ENCODE measurements at regions not wholly inside any gene's neighbourhood (a gene's known extent, or its start where the extent isn't known, plus 50 kb on each side); places are given as distances from the start of the nearest gene placed in this dataset.
"Not testable (repeated sequence)": the region's sequence is repeated elsewhere in the genome, so short reads cannot be mapped to it uniquely, and the experiment has no call there.

DNA sequence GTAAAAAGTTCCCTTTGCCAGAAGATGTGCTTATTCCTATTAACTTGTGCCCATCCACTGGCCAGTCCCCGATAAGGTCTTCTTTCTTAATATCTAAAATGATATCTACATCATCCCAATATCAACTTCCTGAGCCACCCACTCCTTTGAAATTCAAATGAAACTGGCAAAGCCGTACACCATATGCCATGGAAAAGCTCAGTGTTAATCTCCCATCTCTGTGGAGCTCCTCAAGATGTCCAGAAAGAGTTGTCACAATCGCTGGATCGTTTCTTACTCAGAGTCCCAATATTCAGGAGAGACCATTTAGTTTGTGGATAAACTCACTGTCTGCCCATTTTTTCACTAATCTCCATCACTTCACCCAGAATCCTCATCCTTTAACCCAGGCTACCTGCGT, 420.7 kb downstream of the NPIPA8 start:
- H3K27me3 Mint-ChIP-seq: peaks cover 15 to 38% of the 10 kb centered on the region in 2 donors
- ATAC-seq (no peak), DNase-seq (ENCODE audit: low spot score) (no peak)
- no peaks in the 10 kb centered on the region for H3K36me3 Mint-ChIP-seq
- H3K4me1 Mint-ChIP-seq (ENCODE audit: low read depth in 2 of 2): no peaks in the 10 kb centered on the region
- no peak overlapping the region for H3K27ac Mint-ChIP-seq
- no peak overlapping the region for H3K4me3 Mint-ChIP-seq
- no peaks in the 10 kb centered on the region for H3K9me3 Mint-ChIP-seq

GRCh38 chr16:17914168-17914567, 422.4 kb downstream of the NPIPA8 start:
- Mint-ChIP-seq H3K27ac (no peak overlapping the region), H3K36me3 (peaks cover 3% of the 10 kb centered on the region), H3K27me3 (peaks cover 10 to 34% of the 10 kb centered on the region in 2 donors), H3K4me1 (ENCODE audit: low read depth in 2 of 2) (no peaks in the 10 kb centered on the region), H3K9me3 (no peaks in the 10 kb centered on the region), H3K4me3 (no peak overlapping the region)
- ATAC-seq (no peak), DNase-seq (ENCODE audit: low spot score) (no peak)

DNA sequence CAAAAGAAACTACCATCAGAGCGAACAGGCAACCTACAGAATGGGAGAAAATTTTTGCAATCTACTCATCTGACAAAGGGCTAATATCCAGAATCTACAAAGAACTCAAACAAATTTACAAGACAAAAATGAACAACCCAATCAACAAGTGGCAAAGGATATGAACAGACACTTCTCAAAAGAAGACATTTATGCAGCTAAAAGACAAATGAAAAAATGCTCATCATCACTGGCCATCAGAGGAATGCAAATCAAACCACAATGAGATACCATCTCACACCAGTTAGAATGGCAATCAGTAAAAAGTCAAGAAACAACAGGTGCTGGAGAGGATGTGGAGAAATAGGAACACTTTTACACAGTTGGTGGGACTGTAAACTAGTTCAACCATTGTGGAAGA, 425.0 kb downstream of the NPIPA8 start:
- not testable (repeated sequence) for ATAC-seq; H3K4me3 Mint-ChIP-seq; H3K9me3 Mint-ChIP-seq; H3K4me1 Mint-ChIP-seq (ENCODE audit: low read depth in 2 of 2); H3K36me3 Mint-ChIP-seq; H3K27ac Mint-ChIP-seq; DNase-seq (ENCODE audit: low spot score)
- peaks cover 7 to 37% of the 10 kb centered on the region in 2 donors for H3K27me3 Mint-ChIP-seq

- H3K27me3 Mint-ChIP-seq: peaks cover 12 to 41% of the 10 kb centered on the region in 2 donors
- H3K27ac Mint-ChIP-seq; H3K9me3 Mint-ChIP-seq; H3K4me1 Mint-ChIP-seq (ENCODE audit: low read depth in 2 of 2); ATAC-seq; H3K4me3 Mint-ChIP-seq; DNase-seq (ENCODE audit: low spot score): not testable (repeated sequence)
- H3K36me3 Mint-ChIP-seq: peaks cover 11% of the 10 kb centered on the region
Measured at GRCh38 chr16:17906626-17907025, 429.9 kb downstream of the NPIPA8 start.

GRCh38 chr16:17901309-17901708, 430.5 kb upstream of the XYLT1 start:
- DNase-seq (ENCODE audit: low spot score): no peak
- H3K27ac Mint-ChIP-seq: no peak overlapping the region
- peaks cover 4% of the 10 kb centered on the region for H3K9me3 Mint-ChIP-seq
- H3K4me3 Mint-ChIP-seq: no peak overlapping the region
- no peak for ATAC-seq
- peaks cover 13 to 34% of the 10 kb centered on the region in 2 donors for H3K27me3 Mint-ChIP-seq
- no peaks in the 10 kb centered on the region for H3K4me1 Mint-ChIP-seq (ENCODE audit: low read depth in 2 of 2)
- peaks cover 7% of the 10 kb centered on the region for H3K36me3 Mint-ChIP-seq

- ATAC-seq (no peak), DNase-seq (ENCODE audit: low spot score) (no peak)
- H3K4me3 Mint-ChIP-seq: no peak overlapping the region
- H3K27ac Mint-ChIP-seq: no peak overlapping the region
- no peaks in the 10 kb centered on the region for H3K9me3 Mint-ChIP-seq
- no peaks in the 10 kb centered on the region for H3K36me3 Mint-ChIP-seq
- peaks cover 12 to 31% of the 10 kb centered on the region in 2 donors for H3K27me3 Mint-ChIP-seq
- H3K4me1 Mint-ChIP-seq (ENCODE audit: low read depth in 2 of 2): no peaks in the 10 kb centered on the region
Measured at GRCh38 chr16:17899141-17899540, 428.4 kb upstream of the XYLT1 start.

GRCh38 chr16:17887963-17888362, 417.2 kb upstream of the XYLT1 start:
- DNase-seq (ENCODE audit: low spot score) (no peak), ATAC-seq (peak in 1 of 2 donors; percentile 64)
- H3K27ac Mint-ChIP-seq: no peak overlapping the region
- no peaks in the 10 kb centered on the region for H3K4me1 Mint-ChIP-seq (ENCODE audit: low read depth in 2 of 2)
- H3K36me3 Mint-ChIP-seq: peaks cover 4% of the 10 kb centered on the region
- H3K4me3 Mint-ChIP-seq: no peak overlapping the region
- H3K27me3 Mint-ChIP-seq: peaks cover 14 to 29% of the 10 kb centered on the region in 2 donors
- no peaks in the 10 kb centered on the region for H3K9me3 Mint-ChIP-seq

DNA sequence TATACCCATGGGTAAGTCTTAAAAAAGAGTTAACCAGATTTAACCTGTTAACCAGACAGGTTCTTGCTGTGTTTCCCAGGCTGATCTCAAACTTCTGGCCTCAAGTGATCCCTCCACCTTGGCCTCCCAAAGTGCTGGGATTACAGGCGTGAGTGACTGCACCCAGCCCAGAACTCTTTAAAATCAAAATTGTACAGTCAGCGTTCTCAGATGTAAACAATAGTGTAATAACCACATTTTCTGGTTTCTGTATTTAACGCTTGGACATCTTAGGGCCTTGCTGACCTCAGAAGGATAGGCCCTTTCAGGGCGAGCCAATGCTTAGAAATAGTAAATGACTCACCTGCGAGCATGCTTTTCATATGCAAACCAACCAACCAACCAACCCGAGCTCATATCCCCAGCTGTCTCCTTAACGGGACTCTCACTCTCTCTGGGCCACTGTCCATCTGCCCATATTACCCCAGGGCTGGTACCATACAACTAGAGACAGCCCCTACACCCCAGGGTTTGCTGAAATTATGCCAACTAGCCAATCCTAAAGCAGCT, 415.0 kb upstream of the XYLT1 start:
- Mint-ChIP-seq H3K27me3 (peaks cover 15 to 26% of the 10 kb centered on the region in 2 donors), H3K9me3 (no peaks in the 10 kb centered on the region), H3K4me1 (ENCODE audit: low read depth in 2 of 2) (no peaks in the 10 kb centered on the region), H3K27ac (no peak overlapping the region), H3K4me3 (no peak overlapping the region), H3K36me3 (no peaks in the 10 kb centered on the region)
- ATAC-seq (no peak), DNase-seq (ENCODE audit: low spot score) (no peak)

- Mint-ChIP-seq H3K36me3 (no peaks in the 10 kb centered on the region), H3K27me3 (peaks cover 32 to 59% of the 10 kb centered on the region in 2 donors), H3K4me3 (no peak overlapping the region), H3K27ac (no peak overlapping the region), H3K4me1 (ENCODE audit: low read depth in 2 of 2) (no peaks in the 10 kb centered on the region), H3K9me3 (no peaks in the 10 kb centered on the region)
- ATAC-seq: no peak
- no peak for DNase-seq (ENCODE audit: low spot score)
Measured at GRCh38 chr16:17877821-17878360, 407.1 kb upstream of the XYLT1 start.

DNA sequence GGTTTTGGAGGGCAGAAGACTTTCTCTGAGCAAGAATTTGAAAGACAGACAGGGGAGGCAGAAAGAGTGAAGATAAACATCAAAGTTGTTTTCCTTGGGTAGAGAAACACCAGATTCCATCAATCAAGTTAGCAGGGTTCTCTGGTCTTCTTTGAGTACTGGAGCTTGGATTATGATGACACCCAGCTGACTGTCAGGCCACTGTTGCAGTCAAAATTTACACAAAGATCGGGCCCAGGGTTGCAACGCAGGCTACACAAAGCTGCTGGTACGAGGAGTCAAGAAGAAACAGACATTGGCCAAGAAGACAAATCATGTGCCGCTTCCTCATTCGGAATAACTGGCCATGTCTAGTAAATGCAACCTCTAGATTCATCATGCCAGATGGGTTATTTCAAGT, 396.2 kb upstream of the XYLT1 start:
- no peak for ATAC-seq
- H3K27me3 Mint-ChIP-seq: peaks cover 3 to 8% of the 10 kb centered on the region in 2 donors

DNA sequence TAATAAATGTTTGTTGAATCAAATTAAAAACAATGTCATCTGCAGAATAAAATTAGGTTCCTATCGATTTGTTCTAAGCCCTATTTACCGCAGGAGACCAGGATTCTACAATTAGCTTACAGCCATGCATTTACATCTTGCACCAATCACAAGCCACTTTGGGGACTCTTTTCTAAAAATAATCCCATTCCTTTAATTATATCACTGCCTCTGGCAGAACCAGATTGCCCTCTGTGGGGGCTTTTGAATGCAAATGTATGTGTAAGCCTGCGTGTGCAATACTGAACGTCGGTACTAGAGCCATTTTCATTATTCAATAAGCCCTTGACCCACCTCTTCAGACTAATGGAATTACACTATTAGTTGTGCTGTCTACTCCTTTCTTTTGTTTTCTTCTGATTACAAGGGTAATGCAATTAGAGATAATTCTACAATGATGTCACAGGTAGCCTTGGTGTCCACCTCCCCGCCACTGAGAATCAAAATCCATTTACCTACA, 391.3 kb upstream of the XYLT1 start:
- no peak for DNase-seq (ENCODE audit: low spot score)
- H3K9me3 Mint-ChIP-seq: no peaks in the 10 kb centered on the region
- H3K27me3 Mint-ChIP-seq: peaks cover 10 to 11% of the 10 kb centered on the region in 2 donors

More for the DNA sequence above, 396.2 kb upstream of the XYLT1 start:
- Mint-ChIP-seq H3K9me3 (no peaks in the 10 kb centered on the region), H3K4me3 (no peak overlapping the region), H3K36me3 (no peaks in the 10 kb centered on the region), H3K27ac (no peak overlapping the region), H3K4me1 (ENCODE audit: low read depth in 2 of 2) (no peaks in the 10 kb centered on the region)
- DNase-seq (ENCODE audit: low spot score): no peak

DNA sequence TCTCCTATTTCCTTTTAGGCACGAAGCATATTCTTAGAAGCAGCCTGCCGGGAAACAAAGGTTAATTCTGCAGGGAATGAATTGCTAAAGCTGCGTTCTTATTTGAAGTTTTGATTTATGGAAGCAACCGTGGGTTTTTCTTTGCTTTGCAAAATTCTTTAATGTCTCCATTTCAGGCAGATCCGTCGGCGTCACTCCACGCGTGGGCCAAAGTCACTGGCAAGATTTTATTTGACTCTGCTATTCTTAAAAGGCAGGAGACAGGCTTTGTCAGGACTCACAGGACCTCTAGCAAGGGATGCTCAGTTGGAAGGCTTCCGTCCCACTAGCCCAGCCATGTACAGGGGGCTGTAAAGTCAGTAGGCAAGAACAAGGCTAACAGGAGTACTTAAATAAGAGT, 387.3 kb upstream of the XYLT1 start:
- no peak for ATAC-seq
- H3K4me1 Mint-ChIP-seq (ENCODE audit: low read depth in 2 of 2): no peaks in the 10 kb centered on the region
- no peak overlapping the region for H3K27ac Mint-ChIP-seq
- H3K36me3 Mint-ChIP-seq: no peaks in the 10 kb centered on the region
- peaks cover 15% of the 10 kb centered on the region in 2 donors for H3K27me3 Mint-ChIP-seq
- H3K4me3 Mint-ChIP-seq: no peak overlapping the region
- H3K9me3 Mint-ChIP-seq: peaks cover 4% of the 10 kb centered on the region
- DNase-seq (ENCODE audit: low spot score): no peak

More for the DNA sequence above, 391.3 kb upstream of the XYLT1 start:
- Mint-ChIP-seq H3K36me3 (no peaks in the 10 kb centered on the region), H3K4me3 (no peak overlapping the region), H3K4me1 (ENCODE audit: low read depth in 2 of 2) (no peaks in the 10 kb centered on the region), H3K27ac (no peak overlapping the region)
- no peak for ATAC-seq

GRCh38 chr16:17853958-17854357, 383.2 kb upstream of the XYLT1 start:
- no peak overlapping the region for H3K27ac Mint-ChIP-seq
- ATAC-seq (no peak), DNase-seq (ENCODE audit: low spot score) (no peak)
- H3K9me3 Mint-ChIP-seq: peaks cover 7% of the 10 kb centered on the region
- H3K36me3 Mint-ChIP-seq: no peaks in the 10 kb centered on the region
- H3K4me3 Mint-ChIP-seq: no peak overlapping the region
- peaks cover 15 to 26% of the 10 kb centered on the region in 2 donors for H3K27me3 Mint-ChIP-seq
- no peaks in the 10 kb centered on the region for H3K4me1 Mint-ChIP-seq (ENCODE audit: low read depth in 2 of 2)

DNA sequence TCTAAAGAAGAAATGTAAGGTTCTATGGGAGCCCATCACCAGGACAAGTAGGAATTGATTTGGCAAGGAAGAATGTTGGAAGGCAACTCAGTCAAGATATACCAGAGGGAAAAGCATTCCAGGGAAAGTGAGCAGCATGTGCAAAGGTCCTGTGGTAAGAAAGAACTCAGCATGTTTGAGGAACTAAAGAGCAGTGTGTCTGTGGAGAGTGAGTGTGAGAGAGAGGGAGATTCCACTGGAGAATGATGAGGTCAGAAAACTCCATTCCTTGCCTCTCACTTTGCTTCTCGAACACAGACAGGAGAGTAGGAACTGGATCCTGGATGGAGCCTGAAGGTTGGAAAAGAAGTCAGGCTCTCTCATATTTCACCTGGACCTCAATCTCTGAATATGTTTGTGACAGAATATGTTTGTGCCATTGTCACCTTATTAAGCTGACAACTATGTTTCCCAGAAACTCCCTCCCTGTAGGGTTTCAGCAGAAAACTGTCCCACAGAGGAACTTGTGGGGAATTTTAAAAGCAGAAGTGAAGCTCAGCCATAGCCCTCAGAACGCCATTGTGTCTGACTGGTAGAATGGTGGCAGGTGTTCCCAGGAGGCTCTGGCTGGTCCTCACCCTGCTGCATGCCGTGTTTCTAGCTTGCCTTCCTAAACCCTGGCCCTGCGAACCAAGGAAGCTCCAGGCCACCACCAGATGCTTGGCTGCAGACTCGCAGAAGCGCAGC, 382.4 kb upstream of the XYLT1 start:
- peaks cover 7% of the 10 kb centered on the region for H3K9me3 Mint-ChIP-seq
- no peaks in the 10 kb centered on the region for H3K36me3 Mint-ChIP-seq
- ATAC-seq: no peak
- H3K4me1 Mint-ChIP-seq (ENCODE audit: low read depth in 2 of 2): no peaks in the 10 kb centered on the region
- H3K27me3 Mint-ChIP-seq: peaks cover 11 to 30% of the 10 kb centered on the region in 2 donors
- no peak for DNase-seq (ENCODE audit: low spot score)
- H3K4me3 Mint-ChIP-seq: no peak overlapping the region
- no peak overlapping the region for H3K27ac Mint-ChIP-seq

Measured in natural killer cell treated with Interleukin-12 subunit alpha and Interleukin-12 subunit beta and Interleukin-15 and Interleukin-18, amount 100 ng/mL, for 72 hours (primary cell).